SK-N-MC (cell line): ENCODE measurements at regions not wholly inside any gene's neighbourhood (a gene's known extent, or its start where the extent isn't known, plus 50 kb on each side); places are given as distances from the start of the nearest gene placed in this dataset.

ENCODE experiments used
- EZH2 ChIP-seq: fragments of 200-600 bp; sonication (generic); IDR thresholded peaks from one replicate; pipeline ENCODE4 v1.6.1; 2017; ENCODE audit warnings: antibody characterized with exemption
- POLR2AphosphoS5 ChIP-seq: IDR thresholded peaks from 2 replicates; pipeline ENCODE4 v1.6.1; 2012; ENCODE audit warnings: mild to moderate bottlenecking, low read depth, low read length, borderline replicate concordance

GRCh38 chrX:45714866-45715265, 514.2 kb upstream of the DIPK2B start:
- no peak for TF ChIP-seq EZH2
- TF ChIP-seq POLR2AphosphoS5: no peak
